Thyroid gland (tissue), 4 donors: ENCODE measurements at regions not wholly inside any gene's neighbourhood (a gene's known extent, or its start where the extent isn't known, plus 50 kb on each side); places are given as distances from the start of the nearest gene placed in this dataset.
"Not testable (repeated sequence)": the region's sequence is repeated elsewhere in the genome, so short reads cannot be mapped to it uniquely, and the experiment has no call there.

ENCODE experiments used
- DNase-seq, 2 donors: peaks; one replicate each; pipeline ENCODE4 v3.0.0-alpha.2; 2019
- H3K27ac ChIP-seq, 3 donors: fragments of 200-600 bp; sonication (generic); 1 replicate in 2 of 3; 2 replicates in 1 of 3; pipeline ENCODE4 v1.5.1; 2016 to 2019; ENCODE audit warnings: mild to moderate bottlenecking in 1 of 3, moderate library complexity in 1 of 3
- H3K27me3 ChIP-seq: fragments of 200-600 bp; sonication (generic); one replicate; pipeline ENCODE4 v1.5.1; 2019
- H3K36me3 ChIP-seq, 2 donors: fragments of 200-600 bp; sonication (generic); one replicate each; pipeline ENCODE4 v1.5.1; 2016 to 2019
- H3K4me1 ChIP-seq, 2 donors: fragments of 200-600 bp; sonication (generic); one replicate each; pipeline ENCODE4 v1.5.1; 2017 to 2019
- H3K4me3 ChIP-seq, 3 donors: fragments of 200-600 bp; sonication (generic); replicated peaks in 1 of 3; 1 replicate in 2 of 3; 2 replicates in 1 of 3; pipeline ENCODE4 v1.5.1; 2016; ENCODE audit warnings: mild to moderate bottlenecking in 1 of 3
- H3K9me3 ChIP-seq: fragments of 200-600 bp; sonication (generic); one replicate; pipeline ENCODE4 v1.5.1; 2017
- CTCF ChIP-seq, 6 experiments: fragments of 200-600 bp in 3 of 6; fragments of 450-650 bp in 3 of 6; sonication (generic) in 3 of 6; IDR thresholded peaks; one replicate each; pipeline ENCODE4 v1.5.1; 2016 to 2019; ENCODE audit warnings: antibody characterized with exemption in 6 of 6, mild to moderate bottlenecking in 2 of 6, inconsistent platforms in 1 of 6, moderate library complexity in 1 of 6
- POLR2A ChIP-seq, 2 donors: fragments of 450-650 bp; IDR thresholded peaks; one replicate each; pipeline ENCODE4 v1.6.1; 2017; ENCODE audit warnings: antibody characterized with exemption in 2 of 2, mild to moderate bottlenecking in 2 of 2, moderate library complexity in 1 of 2
- WGBS, 2 donors: methylation state at CpG; one replicate each; pipeline ENCODE4 v1.1.5; 2017; 5-methylcytosine and 5-hydroxymethylcytosine counted together
- intact Hi-C: fragments of 100-400 bp; cut with DNase I; formaldehyde crosslinking; loops from one replicate; pipeline ENCODE4 v1.15.1; 2023

DNA sequence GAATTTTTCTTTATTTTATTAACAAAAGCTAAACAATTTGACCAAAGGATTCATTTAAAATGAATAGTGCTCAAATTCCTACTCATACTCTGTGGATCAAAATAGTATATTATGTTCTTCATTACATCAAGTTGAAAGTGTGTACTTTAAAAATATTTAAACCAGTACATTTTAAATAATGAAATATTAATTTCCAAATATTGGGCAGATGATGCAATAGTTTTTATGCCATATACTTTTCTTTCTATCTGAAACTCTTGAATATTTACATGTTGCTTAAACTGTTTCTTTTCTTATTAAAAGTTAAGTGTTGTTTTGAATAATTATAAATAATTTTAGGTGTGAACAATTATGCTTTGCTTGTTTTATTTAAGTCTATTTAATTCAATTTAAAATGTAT, 144.7 kb upstream of the TMPRSS15 start:
- H3K36me3 ChIP-seq: no peaks in the 10 kb centered on the region
- no peak overlapping the region for H3K27ac ChIP-seq
- no peak overlapping the region for H3K4me3 ChIP-seq
- intact Hi-C loops: no loop called here
- H3K9me3 ChIP-seq: no peaks in the 10 kb centered on the region
- no peak for DNase-seq
- H3K4me1 ChIP-seq: no peaks in the 10 kb centered on the region
- TF ChIP-seq POLR2A (IDR thresholded peaks at IDR 0.05): no peak
- TF ChIP-seq CTCF (IDR thresholded peaks at IDR 0.05): no peak
- no peaks in the 10 kb centered on the region for H3K27me3 ChIP-seq

GRCh38 chr21:18549214-18549905, 145.8 kb upstream of the TMPRSS15 start:
- no peaks in the 10 kb centered on the region for H3K4me1 ChIP-seq
- H3K27ac ChIP-seq: no peak overlapping the region
- intact Hi-C loops: no loop called here
- H3K9me3 ChIP-seq: no peaks in the 10 kb centered on the region
- TF ChIP-seq CTCF (IDR thresholded peaks at IDR 0.05) (no peak), POLR2A (IDR thresholded peaks at IDR 0.05) (no peak)
- DNase-seq: no peak
- no peak overlapping the region for H3K4me3 ChIP-seq
- H3K27me3 ChIP-seq: no peaks in the 10 kb centered on the region
- 50 to 58% methylated on average over 4 of the region's 4 CpGs for WGBS, 2 donors
- no peaks in the 10 kb centered on the region for H3K36me3 ChIP-seq

DNA sequence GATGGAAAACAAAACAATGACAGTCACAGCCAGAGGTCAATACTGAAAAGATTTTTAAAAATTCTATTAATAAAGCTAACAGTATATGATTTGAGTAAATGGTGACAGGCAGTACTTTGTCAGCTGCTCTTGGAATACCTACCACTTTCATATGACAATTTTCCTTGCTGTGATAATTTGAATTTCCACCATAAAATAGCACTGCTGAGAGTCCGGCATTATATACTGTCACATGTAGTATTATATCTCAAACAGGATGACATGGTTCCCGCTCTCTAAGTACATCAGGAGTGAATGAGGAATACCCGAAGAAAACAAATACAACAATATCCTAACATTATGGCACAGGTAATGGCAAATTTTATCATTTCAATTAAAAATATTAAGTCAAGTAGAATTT, 146.8 kb upstream of the TMPRSS15 start:
- H3K4me1 ChIP-seq: no peaks in the 10 kb centered on the region
- no peak overlapping the region for H3K4me3 ChIP-seq
- 95% methylated on average over 3 of the region's 3 CpGs for WGBS, 2 donors
- no peak overlapping the region for H3K27ac ChIP-seq
- DNase-seq: no peak
- TF ChIP-seq CTCF (IDR thresholded peaks at IDR 0.05): no peak
- no peak for TF ChIP-seq POLR2A (IDR thresholded peaks at IDR 0.05)
- H3K27me3 ChIP-seq: no peaks in the 10 kb centered on the region
- no peaks in the 10 kb centered on the region for H3K9me3 ChIP-seq
- intact Hi-C loops: no loop called here
- no peaks in the 10 kb centered on the region for H3K36me3 ChIP-seq

DNA sequence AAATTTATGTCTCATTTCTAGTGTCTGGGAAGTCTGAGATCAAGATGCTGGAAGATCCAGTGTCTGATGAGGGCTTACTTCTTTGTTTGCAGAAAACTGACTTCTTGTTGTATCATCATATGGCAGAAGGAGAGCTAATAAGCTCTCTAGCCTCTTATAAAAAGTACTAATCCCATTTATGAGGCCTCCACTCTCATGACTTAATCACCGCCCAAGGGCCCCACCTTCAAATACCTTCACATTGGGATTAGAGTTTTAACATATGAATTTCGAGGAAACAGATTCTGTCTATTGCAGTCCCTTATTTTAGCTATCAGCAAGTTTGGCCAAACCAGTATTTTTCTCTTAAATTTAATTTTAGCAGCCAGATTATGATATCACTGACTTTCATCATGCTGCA, 150.2 kb upstream of the TMPRSS15 start:
- no peak for DNase-seq
- H3K9me3 ChIP-seq: no peaks in the 10 kb centered on the region
- no peak overlapping the region for H3K27ac ChIP-seq
- no peak overlapping the region for H3K4me3 ChIP-seq
- 86 to 88% methylated on average over 2 of the region's 2 CpGs for WGBS, 2 donors
- no peaks in the 10 kb centered on the region for H3K4me1 ChIP-seq
- TF ChIP-seq CTCF (IDR thresholded peaks at IDR 0.05): no peak
- TF ChIP-seq POLR2A (IDR thresholded peaks at IDR 0.05): no peak
- no peaks in the 10 kb centered on the region for H3K36me3 ChIP-seq
- H3K27me3 ChIP-seq: no peaks in the 10 kb centered on the region
- intact Hi-C loops: no loop called here

DNA sequence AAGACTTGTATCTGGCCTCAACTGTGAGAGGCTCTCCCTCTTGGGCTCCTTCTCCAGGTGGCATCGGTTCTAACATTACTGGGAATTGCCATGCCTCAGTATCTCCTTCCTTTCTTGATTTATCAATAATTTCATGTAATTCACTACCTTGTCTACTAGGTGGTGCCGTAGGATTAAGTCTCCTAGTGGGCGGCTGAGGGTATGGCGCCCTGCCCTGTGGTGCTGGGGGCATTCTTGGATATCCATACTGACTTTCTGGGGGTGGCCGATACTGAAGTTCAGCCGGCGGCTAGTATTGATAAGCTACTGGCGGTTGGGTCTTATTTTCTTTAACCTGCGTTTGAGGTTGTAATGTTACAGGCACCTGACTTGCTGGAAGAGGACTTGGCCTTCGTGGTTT, 164.2 kb upstream of the TMPRSS15 start:
- intact Hi-C loops, H3K4me3 ChIP-seq, H3K9me3 ChIP-seq, H3K4me1 ChIP-seq, H3K27ac ChIP-seq, H3K36me3 ChIP-seq, DNase-seq, H3K27me3 ChIP-seq: not testable (repeated sequence)
- WGBS, 2 donors: 90 to 94% methylated on average over 9 to 10 of the region's 10 CpGs
